ENCODE measurements at regions not wholly inside any gene's neighbourhood (a gene's known extent, or its start where the extent isn't known, plus 50 kb on each side); places are given as distances from the start of the nearest gene placed in this dataset.

GRCh38 chr4:77375866-77376607, 219.0 kb downstream of the CCNG2 start:
- Histone ChIP-seq H3K27me3 (replicated peaks) (no peaks in the 10 kb centered on the region), H3K4me3 (ENCODE audit: low read depth, low read length) (no peak overlapping the region), H3K36me3 (replicated peaks) (no peaks in the 10 kb centered on the region), H3K27ac (no peak overlapping the region)
- no peak for DNase-seq
- in situ Hi-C loops (cut with HindIII; ENCODE audit: low pct_ligation_motif_present, low sequenced_read_pairs), result no loop called here
- TF ChIP-seq CTCF (IDR thresholded peaks at IDR 0.05; ENCODE audit: low read depth, low read length, missing control alignments), result no peak

- H3K27ac ChIP-seq, result no peak overlapping the region
- H3K36me3 ChIP-seq (replicated peaks), result no peaks in the 10 kb centered on the region
- no peak overlapping the region for H3K4me3 ChIP-seq (ENCODE audit: low read depth, low read length)
- in situ Hi-C loops (cut with HindIII; ENCODE audit: low pct_ligation_motif_present, low sequenced_read_pairs), result no loop called here
- DNase-seq, result no peak
- no peaks in the 10 kb centered on the region for H3K27me3 ChIP-seq (replicated peaks)
- TF ChIP-seq CTCF (IDR thresholded peaks at IDR 0.05; ENCODE audit: low read depth, low read length, missing control alignments), result no peak
These were observed 219.9 kb downstream of the CCNG2 start for GRCh38 chr4:77376788-77377460.

- no peak for TF ChIP-seq CTCF (IDR thresholded peaks at IDR 0.05; ENCODE audit: low read depth, low read length, missing control alignments)
- Histone ChIP-seq H3K27ac (no peak overlapping the region), H3K4me3 (ENCODE audit: low read depth, low read length) (no peak overlapping the region), H3K27me3 (replicated peaks) (no peaks in the 10 kb centered on the region), H3K36me3 (replicated peaks) (no peaks in the 10 kb centered on the region)
- no peak for DNase-seq
- in situ Hi-C loops (cut with HindIII; ENCODE audit: low pct_ligation_motif_present, low sequenced_read_pairs), result no loop called here
These were observed 221.5 kb upstream of the CXCL13 start for GRCh38 chr4:77384094-77384493.

- H3K27me3 ChIP-seq (replicated peaks), result no peaks in the 10 kb centered on the region
- peak; percentile 89 for TF ChIP-seq CTCF (IDR thresholded peaks at IDR 0.05; ENCODE audit: low read depth, low read length, missing control alignments)
- no peak overlapping the region for H3K4me3 ChIP-seq (ENCODE audit: low read depth, low read length)
- no peaks in the 10 kb centered on the region for H3K36me3 ChIP-seq (replicated peaks)
- no peak overlapping the region for H3K27ac ChIP-seq
- peak; percentile 69 for DNase-seq
- in situ Hi-C loops (cut with HindIII; ENCODE audit: low pct_ligation_motif_present, low sequenced_read_pairs), result no loop called here
These were observed 220.3 kb upstream of the CXCL13 start for GRCh38 chr4:77385124-77385969.

- H3K36me3 ChIP-seq (replicated peaks), result no peaks in the 10 kb centered on the region
- in situ Hi-C loops (cut with HindIII; ENCODE audit: low pct_ligation_motif_present, low sequenced_read_pairs), result no loop called here
- H3K27ac ChIP-seq, result no peak overlapping the region
- no peak overlapping the region for H3K4me3 ChIP-seq (ENCODE audit: low read depth, low read length)
- H3K27me3 ChIP-seq (replicated peaks), result no peaks in the 10 kb centered on the region
- no peak for TF ChIP-seq CTCF (IDR thresholded peaks at IDR 0.05; ENCODE audit: low read depth, low read length, missing control alignments)
- no peak for DNase-seq
These were observed 211.6 kb upstream of the CXCL13 start for GRCh38 chr4:77393996-77394395.

All from brain microvascular endothelial cell (primary cell).